Hepatocyte (in vitro differentiated cells): ENCODE measurements at regions not wholly inside any gene's neighbourhood (a gene's known extent, or its start where the extent isn't known, plus 50 kb on each side); places are given as distances from the start of the nearest gene placed in this dataset.
A peak's percentile ranks its signal among the peaks of the same experiment; 100 is the strongest.
"Not testable (repeated sequence)": the region's sequence is repeated elsewhere in the genome, so short reads cannot be mapped to it uniquely, and the experiment has no call there.

Source experiments
- DNase-seq: peaks from one replicate; pipeline ENCODE4 v3.0.0-alpha.2; 2016; ENCODE audit warnings: low spot score
- H2AFZ ChIP-seq: fragments of 200-600 bp; sonication (generic); 2 replicates; pipeline ENCODE4 v1.6.0; 2016; ENCODE audit warnings: antibody characterized with exemption, mild to moderate bottlenecking
- H3K27ac ChIP-seq: fragments of 200-600 bp; sonication (generic); 2 replicates; pipeline ENCODE4 v1.5.1; 2016; ENCODE audit warnings: mild to moderate bottlenecking
- H3K27me3 ChIP-seq: fragments of 200-600 bp; sonication (generic); 2 replicates; pipeline ENCODE4 v1.6.1; 2016
- H3K36me3 ChIP-seq: fragments of 200-600 bp; sonication (generic); replicated peaks from 2 replicates; pipeline ENCODE4 v1.5.1; 2016; ENCODE audit warnings: low read depth; ENCODE audit not compliant: insufficient read depth
- H3K4me1 ChIP-seq: fragments of 200-600 bp; sonication (generic); 2 replicates; pipeline ENCODE4 v1.5.1; 2016; ENCODE audit warnings: mild to moderate bottlenecking, moderate library complexity; ENCODE audit not compliant: insufficient read depth
- H3K4me2 ChIP-seq: fragments of 200-600 bp; sonication (generic); 2 replicates; pipeline ENCODE4 v1.6.0; 2016
- H3K4me3 ChIP-seq: fragments of 200-600 bp; sonication (generic); 2 replicates; pipeline ENCODE4 v1.5.1; 2016; ENCODE audit warnings: mild to moderate bottlenecking
- H3K79me2 ChIP-seq: fragments of 200-600 bp; sonication (generic); 2 replicates; pipeline ENCODE4 v1.6.0; 2017; ENCODE audit warnings: mild to moderate bottlenecking
- H3K9me2 ChIP-seq: fragments of 200-600 bp; sonication (generic); replicated peaks from 2 replicates; pipeline ENCODE4 v1.6.0; 2017; ENCODE audit warnings: mild to moderate bottlenecking; ENCODE audit not compliant: insufficient read depth
- H3K9me3 ChIP-seq: fragments of 200-600 bp; sonication (generic); 2 replicates; pipeline ENCODE4 v1.5.1; 2016; ENCODE audit warnings: low read depth, mild to moderate bottlenecking
- H4K20me1 ChIP-seq: fragments of 200-600 bp; sonication (generic); 2 replicates; pipeline ENCODE4 v1.6.0; 2016; ENCODE audit warnings: mild to moderate bottlenecking; ENCODE audit not compliant: insufficient read depth, poor library complexity, severe bottlenecking
- CTCF ChIP-seq: fragments of 200-600 bp; sonication (generic); IDR thresholded peaks from 2 replicates; pipeline ENCODE4 v1.5.1; 2016; ENCODE audit warnings: antibody characterized with exemption, mild to moderate bottlenecking; ENCODE audit not compliant: poor library complexity
- EZH2 ChIP-seq: fragments of 200-600 bp; sonication (generic); IDR thresholded peaks from 2 replicates; pipeline ENCODE4 v1.6.1; 2016; ENCODE audit warnings: antibody characterized with exemption, mild to moderate bottlenecking, borderline replicate concordance
- EZH2phosphoT487 ChIP-seq: fragments of 200-600 bp; sonication (generic); IDR thresholded peaks from one replicate; pipeline ENCODE4 v1.6.1; 2018; ENCODE audit warnings: antibody characterized with exemption, mild to moderate bottlenecking, low read depth, moderate library complexity; ENCODE audit not compliant: unreplicated experiment, severe bottlenecking
- WGBS: methylation state at CpG from one replicate; pipeline ENCODE4 v1.1.6; 2016; ENCODE audit warnings: low lambda C conversion rate; ENCODE audit errors: missing lambda C conversion rate; 5-methylcytosine and 5-hydroxymethylcytosine counted together

- Histone ChIP-seq H3K27me3 (no peaks in the 10 kb centered on the region), H4K20me1 (no peaks in the 10 kb centered on the region), H2AFZ (no peak overlapping the region), H3K4me2 (no peak overlapping the region), H3K79me2 (no peaks in the 10 kb centered on the region), H3K4me3 (no peak overlapping the region), H3K9me2 (no peaks in the 10 kb centered on the region), H3K9me3 (no peaks in the 10 kb centered on the region), H3K36me3 (no peaks in the 10 kb centered on the region), H3K27ac (no peak overlapping the region), H3K4me1 (no peaks in the 10 kb centered on the region)
- TF ChIP-seq EZH2phosphoT487 = no peak
- no peak for TF ChIP-seq CTCF
- no peak for TF ChIP-seq EZH2
- no peak for DNase-seq
- 59% methylated on average over 1 of the region's 1 CpG for WGBS
Measured at GRCh38 chr12:63495974-63496373, 172.3 kb downstream of the DPY19L2 start.

GRCh38 chr12:63493357-63493756 is 174.9 kb downstream of the DPY19L2 start:
- not testable (repeated sequence) for H3K27me3 ChIP-seq, H4K20me1 ChIP-seq, H3K9me2 ChIP-seq, H2AFZ ChIP-seq, H3K79me2 ChIP-seq, H3K9me3 ChIP-seq, H3K27ac ChIP-seq, H3K4me2 ChIP-seq, H3K4me1 ChIP-seq, H3K36me3 ChIP-seq, H3K4me3 ChIP-seq
- DNase-seq = peak; percentile 3
- WGBS = 83% methylated on average over 4 of the region's 4 CpGs

- Histone ChIP-seq H3K9me2 (no peaks in the 10 kb centered on the region), H3K36me3 (no peaks in the 10 kb centered on the region), H3K4me2 (no peak overlapping the region), H3K27me3 (no peaks in the 10 kb centered on the region), H3K4me3 (no peak overlapping the region), H3K79me2 (no peaks in the 10 kb centered on the region), H3K9me3 (no peaks in the 10 kb centered on the region), H2AFZ (no peak overlapping the region), H3K4me1 (no peaks in the 10 kb centered on the region), H3K27ac (no peak overlapping the region), H4K20me1 (no peaks in the 10 kb centered on the region)
- DNase-seq = no peak
- WGBS = 82% methylated on average over 2 of the region's 2 CpGs
- TF ChIP-seq CTCF (no peak), EZH2 (no peak), EZH2phosphoT487 (no peak)
Measured at GRCh38 chr12:63480186-63480585, 188.1 kb downstream of the DPY19L2 start.

- Histone ChIP-seq H4K20me1 (no peaks in the 10 kb centered on the region), H3K27ac (no peak overlapping the region), H3K27me3 (peaks cover 2% of the 10 kb centered on the region), H3K4me1 (no peaks in the 10 kb centered on the region), H3K36me3 (no peaks in the 10 kb centered on the region), H3K9me3 (no peaks in the 10 kb centered on the region), H3K9me2 (no peaks in the 10 kb centered on the region), H3K4me2 (no peak overlapping the region), H2AFZ (no peak overlapping the region), H3K79me2 (no peaks in the 10 kb centered on the region), H3K4me3 (no peak overlapping the region)
- 96% methylated on average over 1 of the region's 1 CpG for WGBS
- DNase-seq = no peak
- no peak for TF ChIP-seq EZH2phosphoT487
Measured at GRCh38 chr12:63470161-63470560, 198.1 kb downstream of the DPY19L2 start.

- Histone ChIP-seq H3K9me3 (no peaks in the 10 kb centered on the region), H3K79me2 (no peaks in the 10 kb centered on the region), H3K9me2 (no peaks in the 10 kb centered on the region), H3K4me3 (no peak overlapping the region), H4K20me1 (no peaks in the 10 kb centered on the region), H3K27me3 (peaks cover 2% of the 10 kb centered on the region), H3K36me3 (no peaks in the 10 kb centered on the region), H2AFZ (no peak overlapping the region), H3K4me2 (no peak overlapping the region), H3K4me1 (no peaks in the 10 kb centered on the region), H3K27ac (no peak overlapping the region)
- TF ChIP-seq EZH2phosphoT487 = no peak
- TF ChIP-seq EZH2 = no peak
- no peak for TF ChIP-seq CTCF
- WGBS = 80% methylated on average over 4 of the region's 4 CpGs
- no peak for DNase-seq
Measured at GRCh38 chr12:63467951-63468350, 200.3 kb downstream of the DPY19L2 start.
